Stimulated activated CD4-positive, alpha-beta T cell treated with anti-CD3 and anti-CD28 coated beads, Interleukin-4, amount 100 ng/mL, for 4 hours (primary cell): ENCODE measurements at regions not wholly inside any gene's neighbourhood (a gene's known extent, or its start where the extent isn't known, plus 50 kb on each side); places are given as distances from the start of the nearest gene placed in this dataset.
"Not testable (repeated sequence)": the region's sequence is repeated elsewhere in the genome, so short reads cannot be mapped to it uniquely, and the experiment has no call there.

Experiments used
- DNase-seq, 2 experiments: peaks; one replicate each; pipeline ENCODE4 v3.0.0-alpha.2; 2020

DNA sequence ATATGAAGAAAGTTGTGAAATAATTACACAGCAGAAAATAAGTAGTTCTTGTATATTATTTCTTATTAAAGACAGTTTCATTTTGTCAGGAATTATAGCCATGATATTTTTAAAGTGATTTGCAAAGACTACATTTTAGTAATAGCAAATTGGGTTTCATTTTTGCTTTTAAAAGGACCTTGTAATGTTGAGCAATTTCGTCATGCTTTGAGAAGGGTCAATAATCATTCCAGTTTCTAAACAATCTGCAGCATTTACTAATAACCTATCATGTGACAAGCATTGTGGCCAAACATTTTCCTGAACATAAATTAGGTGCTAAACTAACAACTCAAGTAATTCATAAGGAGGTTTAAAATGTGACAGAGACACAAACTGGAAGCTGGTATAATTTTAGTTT is 214.4 kb upstream of the CBLB start:
- DNase-seq = no peak

DNA sequence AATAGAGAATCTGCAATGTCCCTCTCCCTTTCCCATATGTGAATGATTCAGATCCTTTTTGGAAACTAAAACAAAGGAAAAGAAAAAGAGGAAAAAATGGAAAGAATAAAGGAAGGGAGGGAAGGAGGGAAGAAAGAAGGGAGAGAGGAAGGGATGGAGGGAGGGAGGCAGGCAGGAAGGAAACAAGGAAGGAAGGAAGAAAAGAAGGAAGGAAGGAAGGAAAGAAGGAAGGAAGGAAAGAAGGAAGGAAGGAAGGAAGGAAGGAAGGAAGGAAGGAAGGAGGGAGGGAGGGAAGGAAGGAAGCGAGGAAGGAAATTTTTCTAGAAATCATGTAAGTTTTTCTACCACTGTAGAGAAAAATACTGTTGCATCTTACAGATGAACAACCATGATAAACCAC is 215.0 kb upstream of the CBLB start:
- DNase-seq = no peak

DNA sequence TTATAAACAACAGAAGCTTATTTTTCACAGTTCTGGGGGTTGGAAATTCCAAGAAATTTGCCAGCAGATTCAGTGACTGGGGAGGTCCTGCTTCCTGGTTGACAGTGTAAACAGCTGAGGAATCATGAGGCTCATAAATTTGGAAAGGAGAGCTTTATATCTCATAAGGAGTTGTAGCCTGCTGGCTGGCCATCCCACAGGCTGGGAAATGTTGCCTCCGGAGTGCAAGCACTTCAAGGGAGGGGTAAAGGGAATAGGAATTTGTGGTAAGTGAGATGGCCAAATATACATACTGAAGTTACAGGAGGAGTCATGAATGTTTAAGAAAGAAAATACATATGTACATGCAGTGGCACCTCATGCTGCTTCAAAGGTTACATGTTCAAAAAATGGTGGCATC is 217.2 kb upstream of the CBLB start:
- DNase-seq = no peak

- DNase-seq = no peak
These were observed 217.8 kb upstream of the CBLB start for GRCh38 chr3:106086636-106087035.

DNA sequence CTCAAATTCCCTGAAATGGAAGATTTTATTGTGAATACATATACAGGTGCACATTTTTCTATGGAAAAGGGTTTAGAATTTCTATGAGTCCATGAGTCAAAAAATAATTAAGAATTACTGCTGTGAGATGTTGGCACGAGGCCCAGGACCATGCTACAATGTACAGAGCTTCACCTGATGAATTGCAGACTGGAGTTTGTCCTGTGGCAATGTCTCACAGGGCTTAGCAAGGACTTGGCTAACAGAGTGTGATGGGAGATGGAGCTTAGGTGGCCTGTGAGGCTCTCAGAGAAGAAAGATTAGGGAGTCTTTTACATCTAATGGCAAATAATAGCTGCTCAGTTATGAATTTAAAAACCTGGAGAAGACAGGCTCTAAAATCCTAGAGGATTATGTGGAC is 219.5 kb upstream of the CBLB start:
- DNase-seq = no peak

GRCh38 chr3:106088899-106089298 is 220.1 kb upstream of the CBLB start:
- DNase-seq = no peak

- no peak for DNase-seq
These were observed 221.0 kb upstream of the CBLB start for GRCh38 chr3:106089806-106090205.

- DNase-seq = peak in 1 of 2 experiments; percentile 24
These were observed 224.0 kb upstream of the CBLB start for GRCh38 chr3:106092792-106093191.

DNA sequence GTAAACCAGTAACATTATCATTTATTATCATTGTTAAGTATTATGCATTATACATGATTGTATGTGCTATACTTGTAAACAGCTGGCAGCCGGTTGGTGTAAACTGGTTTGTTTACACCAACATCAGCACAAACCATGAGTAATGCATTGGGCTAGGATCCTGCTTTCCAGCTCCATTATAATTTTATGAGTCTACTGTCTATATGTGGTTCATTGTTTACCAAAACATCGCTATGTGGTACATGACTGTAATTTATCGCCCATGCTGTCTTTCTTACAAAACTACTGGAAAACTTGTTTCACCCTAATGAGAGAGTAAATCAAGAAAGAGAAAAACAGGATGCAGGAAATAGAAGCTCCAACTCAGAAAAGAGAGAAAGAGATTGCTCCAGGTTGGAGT is 224.8 kb upstream of the CBLB start:
- no peak for DNase-seq

DNA sequence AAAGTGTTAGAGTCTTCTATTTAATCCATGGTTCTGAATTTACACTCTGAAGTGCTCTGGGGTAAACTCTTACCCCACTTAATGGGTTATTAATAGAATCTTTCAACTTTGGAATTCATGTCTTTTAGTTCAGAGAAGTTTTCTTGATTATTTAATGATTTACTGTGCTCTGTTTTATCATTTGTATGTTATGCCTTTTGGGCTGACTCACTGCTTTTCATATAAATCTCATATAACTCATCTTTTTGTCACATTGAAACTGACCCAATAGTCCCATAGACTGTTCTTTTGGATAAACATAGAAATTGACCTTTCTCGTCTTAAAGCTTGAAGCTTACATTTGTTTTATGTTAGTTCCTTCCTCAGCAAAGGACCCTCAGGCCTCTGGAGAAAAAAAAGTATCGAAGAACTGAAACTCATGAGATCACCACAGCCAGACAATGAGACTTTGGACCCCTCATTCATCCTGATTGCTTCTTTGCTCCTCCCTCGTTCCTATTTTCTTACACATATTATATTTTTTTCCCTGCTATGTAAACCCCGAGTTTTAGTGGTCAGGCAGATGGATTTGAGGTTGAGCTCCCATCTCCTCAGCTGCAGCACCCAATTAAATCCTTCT is 229.1 kb upstream of the CBLB start:
- DNase-seq = no peak

DNA sequence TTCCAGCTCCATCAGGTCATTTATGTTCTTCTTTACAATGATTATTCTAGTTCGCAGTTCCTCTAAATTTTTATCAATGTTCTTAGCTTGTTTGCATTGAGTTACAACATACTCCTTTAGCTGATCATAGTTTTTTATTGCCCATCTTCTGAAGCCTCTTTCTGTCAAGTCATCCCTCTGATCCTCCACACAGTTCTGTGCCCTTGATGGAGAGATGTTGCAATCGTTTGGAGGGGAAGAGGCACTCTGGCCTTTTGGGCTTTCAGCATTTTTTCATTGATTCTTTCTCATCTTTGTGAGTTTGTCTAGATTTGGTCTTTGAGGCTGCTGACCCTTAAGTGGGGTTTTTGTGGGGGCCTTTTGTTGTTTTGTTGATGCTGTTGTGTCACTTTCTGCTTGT is 234.6 kb upstream of the CBLB start:
- no peak for DNase-seq

DNA sequence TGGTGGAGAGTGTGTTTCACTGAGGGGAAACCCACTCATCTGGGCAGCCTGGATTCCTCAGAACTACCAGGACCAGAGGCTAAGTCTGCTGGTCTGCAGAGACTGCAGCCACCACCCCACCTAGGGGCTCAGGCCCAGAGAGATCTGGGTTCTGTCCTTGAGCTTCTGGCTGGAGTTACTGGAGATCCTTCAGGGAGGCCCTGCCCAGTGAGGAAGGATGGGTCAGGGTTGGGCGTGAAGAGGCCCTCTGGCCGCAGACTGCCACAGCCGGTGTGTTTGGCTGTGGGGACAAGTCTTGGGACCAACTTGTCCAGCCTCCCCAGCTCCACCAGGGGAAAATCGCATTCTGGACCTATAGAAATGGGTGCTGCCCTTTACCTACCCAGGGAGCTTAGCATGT is 235.3 kb upstream of the CBLB start:
- no peak for DNase-seq

DNA sequence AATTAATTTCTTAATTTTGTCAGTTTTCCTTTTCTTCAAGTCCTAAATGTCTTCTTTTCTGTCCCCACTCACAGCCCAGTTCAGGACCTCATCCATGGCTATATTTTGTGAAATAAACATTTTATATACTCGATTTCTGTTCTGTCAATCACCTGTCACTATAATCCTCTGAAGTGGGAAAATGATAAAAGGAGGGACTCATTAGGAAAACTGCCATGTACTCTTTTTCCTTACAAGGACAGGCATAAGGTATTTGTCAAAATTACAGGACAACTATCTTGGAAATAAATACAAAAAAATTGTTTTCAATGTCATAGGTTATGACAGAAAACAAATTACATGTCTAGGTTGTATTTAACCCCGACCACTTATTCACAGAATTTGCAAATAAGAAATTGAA is 240.1 kb upstream of the CBLB start:
- no peak for DNase-seq

DNA sequence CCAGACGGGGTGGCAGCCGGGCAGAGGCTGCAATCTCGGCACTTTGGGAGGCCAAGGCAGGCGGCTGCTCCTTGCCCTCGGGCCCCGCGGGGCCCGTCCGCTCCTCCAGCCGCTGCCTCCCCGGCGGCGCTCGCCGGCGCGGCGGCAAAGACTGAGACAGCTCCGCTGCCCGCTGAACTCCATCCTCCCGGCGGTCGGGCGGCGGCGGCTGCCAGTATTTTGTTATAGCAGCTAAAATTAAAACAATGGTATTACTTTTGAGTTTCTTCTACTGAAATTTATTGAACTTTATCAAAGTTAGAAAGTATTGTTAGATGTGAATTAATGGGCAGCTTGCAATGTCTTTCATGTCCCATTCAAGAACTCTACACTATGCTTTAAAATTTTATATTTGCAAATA is 243.7 kb upstream of the CBLB start:
- not testable (repeated sequence) for DNase-seq

- no peak for DNase-seq
These were observed 244.9 kb upstream of the CBLB start for GRCh38 chr3:106113747-106114146.

DNA sequence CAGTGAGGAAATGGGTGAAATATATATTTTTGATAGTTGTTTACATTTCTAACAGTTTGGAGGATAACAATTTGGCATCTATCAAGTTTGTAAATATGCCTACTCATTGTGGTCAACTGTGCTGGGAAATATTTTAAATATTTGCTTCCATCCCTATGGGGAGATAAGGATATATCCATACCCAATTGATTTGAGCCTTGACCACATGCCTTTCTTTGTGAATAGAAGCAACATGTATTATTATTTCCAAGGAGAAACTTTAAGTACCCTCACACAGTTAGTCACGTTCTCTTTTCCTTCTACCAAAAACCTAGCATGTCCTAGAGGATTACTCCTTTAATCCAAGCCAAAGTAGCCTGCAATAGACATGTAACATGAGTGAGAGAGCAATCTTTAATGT is 245.4 kb upstream of the CBLB start:
- no peak for DNase-seq

DNA sequence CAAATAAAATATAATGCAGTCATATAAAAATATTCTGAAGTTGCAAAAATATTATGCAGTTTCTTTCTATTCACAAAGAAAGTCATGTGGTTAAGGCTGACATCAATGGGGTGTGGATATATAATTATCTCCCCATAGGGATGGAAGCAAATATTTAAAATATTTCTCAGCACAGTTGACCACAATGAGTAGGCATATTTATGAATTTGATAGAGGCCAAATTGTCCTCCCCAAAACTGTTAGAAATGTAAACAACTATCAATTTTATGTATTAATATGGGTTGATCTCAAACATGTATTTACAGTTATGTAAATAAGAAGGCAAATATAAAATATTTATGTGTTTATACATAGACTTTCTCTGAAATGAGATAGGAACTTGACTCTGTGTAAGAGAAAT is 246.0 kb upstream of the CBLB start:
- no peak for DNase-seq

DNA sequence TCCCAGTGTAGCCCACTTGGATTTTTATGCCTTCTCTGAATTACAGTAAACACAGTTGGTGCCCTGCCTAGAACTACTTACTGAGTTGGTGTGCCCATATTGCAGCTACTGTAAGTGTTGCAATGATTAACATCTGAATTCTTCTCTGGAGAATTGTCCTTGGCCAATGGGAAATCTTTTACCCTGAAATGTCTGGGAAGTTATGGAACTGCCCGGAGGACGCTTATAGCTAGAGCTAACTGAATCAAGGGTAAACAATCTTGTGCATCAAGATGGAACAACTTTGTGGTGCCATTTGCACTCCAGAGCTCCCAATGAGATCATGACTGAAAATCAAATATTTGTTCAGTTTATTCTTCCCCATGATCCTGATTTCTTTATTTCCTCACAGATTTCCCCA is 246.7 kb upstream of the CBLB start:
- no peak for DNase-seq

DNA sequence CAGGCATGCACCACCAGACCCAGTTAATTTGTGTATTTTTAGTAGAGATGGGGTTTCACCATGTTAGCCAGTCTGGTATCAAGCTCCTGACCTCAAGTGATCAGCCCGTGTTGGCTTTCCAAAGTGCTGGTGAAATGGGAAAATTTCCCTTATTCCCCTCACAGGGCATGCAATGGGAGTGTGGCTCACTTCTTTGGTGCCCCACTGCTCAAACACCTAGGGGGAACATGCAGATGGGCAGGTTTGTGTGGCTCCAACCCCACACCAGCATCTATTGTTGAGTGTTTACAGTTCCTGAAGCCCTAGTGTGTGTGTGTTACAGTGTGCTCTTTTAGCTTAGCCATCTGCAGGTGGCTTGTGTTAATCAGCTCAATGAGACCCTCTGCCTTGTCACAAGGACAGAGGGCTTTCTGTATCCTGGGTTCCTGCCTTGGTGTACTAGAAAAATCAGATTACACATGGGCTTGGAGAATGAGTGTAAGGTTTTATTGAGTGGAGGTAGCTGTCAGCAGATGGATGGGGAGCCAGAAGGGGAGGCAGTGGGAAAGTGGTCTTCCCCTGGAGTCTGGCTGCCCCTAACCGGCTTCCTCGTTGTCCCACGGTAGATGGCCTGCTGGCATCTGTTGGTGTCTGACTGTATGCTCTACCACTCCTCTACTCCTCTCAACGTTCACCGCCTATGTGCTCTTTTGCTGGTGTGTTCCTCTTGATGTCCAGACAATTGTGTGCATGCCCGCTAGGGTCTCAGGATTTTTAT is 248.1 kb upstream of the CBLB start:
- no peak for DNase-seq

- DNase-seq = no peak
These were observed 248.7 kb upstream of the CBLB start for GRCh38 chr3:106117490-106117858.

- DNase-seq = peak in 1 of 2 experiments; percentile 51
These were observed 250.8 kb upstream of the CBLB start for GRCh38 chr3:106119614-106120082.

- no peak for DNase-seq
These were observed 251.5 kb upstream of the CBLB start for GRCh38 chr3:106120356-106120755.

GRCh38 chr3:106121491-106122289 is 252.9 kb upstream of the CBLB start:
- no peak for DNase-seq

- DNase-seq = no peak
These were observed 256.0 kb upstream of the CBLB start for GRCh38 chr3:106124818-106125217.
